Cardiac septum (tissue), 1 donor: ENCODE measurements at regions not wholly inside any gene's neighbourhood (a gene's known extent, or its start where the extent isn't known, plus 50 kb on each side); places are given as distances from the start of the nearest gene placed in this dataset.
"Not testable (repeated sequence)": the region's sequence is repeated elsewhere in the genome, so short reads cannot be mapped to it uniquely, and the experiment has no call there.

Experiments
- DNase-seq: peaks from one replicate; pipeline ENCODE4 v3.0.0-alpha.2; 2020; ENCODE audit warnings: low spot score
- intact Hi-C: fragments of 100-400 bp; cut with DNase I; formaldehyde crosslinking; loops from one replicate; pipeline ENCODE4 v1.14.0; 2022
- donor health status: DM: no; HTN: no; CAD: no.

DNA sequence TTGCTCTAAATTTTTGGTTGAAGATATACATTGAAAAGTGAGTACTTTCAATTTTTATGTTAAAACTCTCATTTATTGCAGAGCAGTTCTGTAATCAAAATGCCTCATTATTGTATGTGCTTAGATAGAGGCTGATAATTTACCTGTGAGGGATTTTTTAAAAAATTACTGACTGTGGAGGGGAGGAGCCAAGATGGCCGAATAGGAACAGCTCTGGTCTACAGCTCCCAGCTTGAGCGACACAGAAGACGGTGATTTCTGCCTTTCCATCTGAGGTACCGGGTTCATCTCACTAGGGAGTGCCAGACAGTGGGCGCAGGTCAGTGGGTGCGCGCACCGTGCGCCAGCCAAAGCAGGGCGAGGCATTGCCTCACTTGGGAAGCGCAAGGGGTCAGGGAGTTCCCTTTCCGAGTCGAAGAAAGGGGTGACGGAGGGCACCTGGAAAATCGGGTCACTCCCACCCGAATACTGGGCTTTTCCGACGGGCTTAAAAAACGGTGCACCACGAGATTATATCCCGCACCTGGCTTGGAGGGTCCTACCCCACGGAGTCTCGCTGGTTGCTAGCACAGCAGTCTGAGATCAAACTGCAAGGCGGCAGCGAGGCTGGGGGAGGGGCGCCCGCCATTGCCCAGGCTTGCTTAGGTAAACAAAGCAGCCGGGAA is 89.4 kb downstream of the DDX11 start:
- DNase-seq, intact Hi-C loops: not testable (repeated sequence)

DNA sequence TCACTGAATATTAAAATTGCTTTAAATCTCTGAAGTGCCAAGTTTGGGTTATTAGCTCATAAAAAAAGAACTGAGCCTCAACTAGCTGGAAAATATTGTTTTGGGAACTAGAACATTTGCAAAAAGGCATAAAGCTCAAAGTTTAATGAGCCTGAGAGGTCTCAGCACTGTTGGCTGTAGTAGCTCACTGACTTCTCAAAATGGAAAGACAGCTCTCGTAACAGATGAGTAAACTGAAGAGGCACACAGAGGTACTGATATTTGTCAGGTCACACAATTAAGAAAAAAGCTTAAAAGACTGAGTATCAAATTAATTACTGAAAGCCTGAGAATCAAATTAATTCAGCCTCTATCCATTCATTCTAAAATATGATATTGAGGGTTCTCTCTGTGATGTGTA is 100.6 kb downstream of the DDX11 start:
- DNase-seq, intact Hi-C loops: not testable (repeated sequence)

DNA sequence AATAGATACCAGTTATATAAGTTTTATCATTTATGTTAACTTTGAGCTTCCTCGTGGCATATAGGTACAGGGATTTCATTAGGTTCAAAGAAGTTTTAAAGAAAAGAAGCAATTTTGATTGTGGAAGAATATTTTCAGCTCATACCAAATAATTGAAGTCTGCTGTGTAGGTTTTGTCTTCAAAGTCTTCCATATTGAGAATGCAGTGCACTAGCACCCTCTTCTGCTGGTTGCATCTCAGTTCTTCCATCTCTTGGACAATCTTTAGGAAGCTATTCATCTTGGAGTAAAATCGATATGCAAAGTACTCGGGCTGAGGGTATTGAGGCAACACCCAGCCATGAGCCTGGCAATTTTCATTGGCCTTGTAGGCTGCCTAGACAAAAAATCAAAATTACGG is 103.9 kb downstream of the DDX11 start:
- intact Hi-C loops = not testable (repeated sequence)

GRCh38 chr12:31178875-31179274 is 105.2 kb downstream of the DDX11 start:
- intact Hi-C loops, DNase-seq: not testable (repeated sequence)

More for the DNA sequence above, 103.9 kb downstream of the DDX11 start:
- DNase-seq = not testable (repeated sequence)

- DNase-seq, intact Hi-C loops: not testable (repeated sequence)
These were observed 106.1 kb downstream of the DDX11 start for GRCh38 chr12:31179627-31180237.

DNA sequence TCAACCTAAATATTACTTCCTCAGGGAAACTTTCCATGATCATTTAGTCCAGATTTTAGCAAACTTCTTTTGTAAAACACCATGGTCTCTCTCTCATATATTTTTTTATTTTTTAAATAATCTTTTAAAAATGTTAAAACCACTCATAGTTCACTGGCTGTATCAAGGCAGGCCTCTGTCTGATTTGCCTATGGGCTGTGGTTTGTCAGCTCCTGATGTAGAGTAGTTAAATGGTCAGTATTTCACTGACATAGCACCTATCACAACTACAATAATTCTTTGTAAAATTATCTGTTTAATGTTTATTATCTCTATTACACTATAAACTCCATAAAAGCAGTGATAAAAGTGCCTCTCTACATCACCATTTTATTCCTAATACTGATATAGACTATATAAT is 108.9 kb downstream of the DDX11 start:
- DNase-seq, intact Hi-C loops: not testable (repeated sequence)

DNA sequence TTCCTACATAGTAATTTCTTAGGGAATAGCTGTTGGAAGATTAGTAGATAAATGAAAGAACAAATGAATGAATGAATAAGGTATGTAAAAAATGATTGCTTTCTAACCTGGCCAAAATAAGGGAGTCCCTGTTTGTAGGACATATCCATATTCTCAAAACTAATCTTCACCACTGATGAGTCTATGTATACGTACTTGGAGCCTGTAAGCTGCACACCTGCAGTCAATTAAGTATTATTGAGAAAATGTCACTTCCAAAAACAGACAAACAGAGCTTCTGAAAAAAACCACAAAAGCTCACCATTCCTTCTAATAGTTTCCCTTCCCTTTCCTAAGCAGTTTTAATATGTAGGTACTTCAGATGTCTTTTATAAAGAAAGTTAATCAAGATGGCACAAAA is 109.4 kb downstream of the DDX11 start:
- intact Hi-C loops, DNase-seq: not testable (repeated sequence)

- intact Hi-C loops, DNase-seq: not testable (repeated sequence)
These were observed 110.2 kb downstream of the DDX11 start for GRCh38 chr12:31183899-31184298.

DNA sequence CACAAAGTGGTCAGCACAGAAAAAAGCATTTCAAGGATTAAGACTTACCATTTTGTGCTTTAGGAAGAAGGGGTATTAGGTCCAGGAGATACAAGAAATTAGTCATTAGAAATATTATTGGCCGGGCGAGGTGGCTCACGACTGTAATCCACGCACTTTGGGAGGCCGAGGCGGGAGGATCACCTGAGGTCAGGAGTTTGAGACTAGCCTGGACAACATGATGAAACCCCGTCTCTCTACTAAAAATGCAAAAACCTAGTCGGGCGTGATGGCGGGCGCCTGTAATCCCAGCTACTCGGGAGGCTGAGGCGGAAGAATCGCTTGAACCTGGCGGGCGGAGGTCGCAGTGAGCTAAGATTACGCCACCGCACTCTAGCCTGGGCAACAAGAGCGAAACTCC is 111.0 kb downstream of the DDX11 start:
- intact Hi-C loops, DNase-seq: not testable (repeated sequence)

DNA sequence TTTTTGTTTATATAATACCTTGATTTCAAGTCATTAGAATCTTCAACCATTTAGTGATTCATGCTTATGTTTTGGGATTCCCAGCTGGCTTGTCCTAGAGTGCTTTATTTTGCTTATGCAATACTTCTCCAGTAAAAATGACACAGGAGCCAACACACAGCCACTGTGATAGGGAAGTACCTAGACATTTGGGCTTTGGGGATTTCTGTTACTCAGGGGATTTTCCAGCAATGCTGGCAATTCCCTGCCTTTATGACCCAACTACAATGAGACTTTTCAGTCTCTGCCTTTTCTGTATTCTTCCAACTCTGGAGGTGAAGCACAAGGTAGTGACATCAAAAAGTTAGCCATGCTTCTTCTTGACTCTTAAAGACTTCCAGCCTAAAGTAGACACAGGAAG is 119.0 kb downstream of the DDX11 start:
- intact Hi-C loops, DNase-seq: not testable (repeated sequence)

DNA sequence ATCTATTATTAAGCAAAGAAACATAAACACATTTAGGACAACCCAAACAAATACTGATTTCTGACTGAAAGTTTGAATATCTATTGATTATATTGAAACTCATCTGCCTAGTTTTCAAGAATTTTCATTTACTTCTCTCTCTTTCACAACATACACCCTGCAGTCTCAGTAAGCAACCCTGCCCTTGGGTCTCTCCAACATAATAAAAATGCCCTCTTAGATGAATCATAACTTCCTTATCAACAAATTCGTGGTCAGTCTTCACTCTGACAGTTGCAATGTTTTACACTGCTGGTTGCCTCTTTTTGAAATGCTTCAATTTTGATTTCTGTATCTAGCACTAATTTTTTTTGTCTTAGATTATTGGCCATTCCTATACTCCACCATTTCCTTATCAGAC is 122.0 kb downstream of the DDX11 start:
- DNase-seq, intact Hi-C loops: not testable (repeated sequence)

GRCh38 chr12:31199476-31199875 is 125.8 kb downstream of the DDX11 start:
- intact Hi-C loops, DNase-seq: not testable (repeated sequence)

DNA sequence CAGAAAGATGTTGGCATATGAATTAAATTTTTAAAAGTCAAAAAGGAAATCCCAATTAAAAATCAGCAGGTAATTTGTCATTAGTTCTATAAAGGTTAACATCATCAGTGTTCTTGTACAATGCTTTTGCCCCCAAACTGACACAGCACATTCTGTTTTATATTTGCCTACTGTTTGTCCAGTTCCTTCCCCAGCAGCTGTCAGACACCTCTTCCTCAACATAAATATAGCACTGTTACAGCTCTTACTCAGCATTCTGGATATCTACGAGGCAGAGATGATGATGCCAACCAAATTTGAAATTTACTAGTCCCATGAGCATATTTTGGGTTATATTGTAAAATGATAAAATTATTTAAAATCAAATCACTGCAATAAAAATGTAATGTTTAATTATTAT is 124.6 kb downstream of the SINHCAF start:
- intact Hi-C loops = no loop called here
- DNase-seq = no peak

- intact Hi-C loops = no loop called here
- DNase-seq = no peak
These were observed 122.7 kb downstream of the SINHCAF start for GRCh38 chr12:31203261-31203660.

GRCh38 chr12:31205054-31205453 is 120.9 kb downstream of the SINHCAF start:
- intact Hi-C loops = no loop called here
- DNase-seq = no peak

- no peak for DNase-seq
- intact Hi-C loops = no loop called here
These were observed 119.8 kb downstream of the SINHCAF start for GRCh38 chr12:31206038-31206670.

GRCh38 chr12:31207799-31208465 is 118.0 kb downstream of the SINHCAF start:
- DNase-seq = no peak
- intact Hi-C loops = no loop called here

GRCh38 chr12:31210104-31210503 is 115.8 kb downstream of the SINHCAF start:
- intact Hi-C loops = no loop called here
- no peak for DNase-seq

DNA sequence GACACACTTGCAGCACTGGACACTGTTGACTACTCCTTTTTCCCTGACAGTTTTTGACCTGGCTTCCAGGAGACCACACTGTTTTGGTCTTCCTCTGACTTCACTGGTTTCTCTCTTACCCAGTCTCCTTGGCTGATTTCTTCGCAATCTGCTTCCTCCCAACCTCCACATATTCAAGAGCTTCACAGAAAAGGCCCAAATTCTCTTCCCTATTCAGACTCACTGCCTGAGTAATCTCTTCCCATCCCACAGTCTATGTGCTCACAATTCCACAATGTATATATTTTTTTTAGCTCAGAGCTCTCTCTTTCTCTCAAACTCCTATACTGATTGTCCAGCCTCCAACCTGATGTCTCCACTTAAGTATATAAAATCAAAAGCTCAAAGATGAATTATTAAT is 115.4 kb downstream of the SINHCAF start:
- DNase-seq = no peak
- intact Hi-C loops = no loop called here
